ENCODE measurements at regions not wholly inside any gene's neighbourhood (a gene's known extent, or its start where the extent isn't known, plus 50 kb on each side); places are given as distances from the start of the nearest gene placed in this dataset.

GRCh38 chr1:55706397-55706796 lies 491.2 kb upstream of the USP24 start:
- 86 to 95% methylated on average over 1 of the region's 1 CpG for WGBS, 2 experiments (ENCODE audit: insufficient coverage in 1 of 2, insufficient read length in 1 of 2)

GRCh38 chr1:55703726-55704363 lies 488.7 kb upstream of the USP24 start:
- Histone ChIP-seq H3K4me3 (ENCODE audit: low read length) (no peak overlapping the region), H3K9ac (ENCODE audit: extremely low read depth, low read length, poor library complexity, severe bottlenecking) (no peak overlapping the region), H3K36me3 (ENCODE audit: control insufficient read depth, insufficient read depth, low read length) (no peaks in the 10 kb centered on the region), H3K27me3 (ENCODE audit: control insufficient read depth, insufficient read depth, low read length, poor library complexity, severe bottlenecking) (peaks cover 56% of the 10 kb centered on the region), H3K27ac (ENCODE audit: low read depth, low read length) (no peak overlapping the region), H3K4me1 (ENCODE audit: control insufficient read depth, insufficient read depth, low read length) (no peaks in the 10 kb centered on the region), H3K9me3 (ENCODE audit: control insufficient read depth, low read length) (peaks cover 12% of the 10 kb centered on the region)
- no peak for DNase-seq
- TF ChIP-seq, protein P1, sequence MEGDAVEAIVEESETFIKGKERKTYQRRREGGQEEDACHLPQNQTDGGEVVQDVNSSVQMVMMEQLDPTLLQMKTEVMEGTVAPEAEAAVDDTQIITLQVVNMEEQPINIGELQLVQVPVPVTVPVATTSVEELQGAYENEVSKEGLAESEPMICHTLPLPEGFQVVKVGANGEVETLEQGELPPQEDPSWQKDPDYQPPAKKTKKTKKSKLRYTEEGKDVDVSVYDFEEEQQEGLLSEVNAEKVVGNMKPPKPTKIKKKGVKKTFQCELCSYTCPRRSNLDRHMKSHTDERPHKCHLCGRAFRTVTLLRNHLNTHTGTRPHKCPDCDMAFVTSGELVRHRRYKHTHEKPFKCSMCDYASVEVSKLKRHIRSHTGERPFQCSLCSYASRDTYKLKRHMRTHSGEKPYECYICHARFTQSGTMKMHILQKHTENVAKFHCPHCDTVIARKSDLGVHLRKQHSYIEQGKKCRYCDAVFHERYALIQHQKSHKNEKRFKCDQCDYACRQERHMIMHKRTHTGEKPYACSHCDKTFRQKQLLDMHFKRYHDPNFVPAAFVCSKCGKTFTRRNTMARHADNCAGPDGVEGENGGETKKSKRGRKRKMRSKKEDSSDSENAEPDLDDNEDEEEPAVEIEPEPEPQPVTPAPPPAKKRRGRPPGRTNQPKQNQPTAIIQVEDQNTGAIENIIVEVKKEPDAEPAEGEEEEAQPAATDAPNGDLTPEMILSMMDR (conservative IDR thresholded peaks at IDR 0.05), result no peak
- Mint-ChIP-seq H3K4me3 (no peak overlapping the region), H3K27me3 (ENCODE audit: insufficient read depth) (peaks cover 15% of the 10 kb centered on the region), H3K27ac (no peak overlapping the region), H3K9me3 (no peaks in the 10 kb centered on the region), H3K36me3 (ENCODE audit: low read depth) (no peaks in the 10 kb centered on the region), H3K4me1 (peaks cover 28% of the 10 kb centered on the region)
- WGBS, 2 experiments (ENCODE audit: insufficient coverage in 1 of 2, insufficient read length in 1 of 2), result 91 to 96% methylated on average over 4 to 8 of the region's 8 CpGs

More at GRCh38 chr1:55706397-55706796, 491.2 kb upstream of the USP24 start:
- Mint-ChIP-seq H3K27ac (no peak overlapping the region), H3K27me3 (ENCODE audit: insufficient read depth) (peaks cover 7% of the 10 kb centered on the region), H3K4me1 (peaks cover 23% of the 10 kb centered on the region), H3K36me3 (ENCODE audit: low read depth) (no peaks in the 10 kb centered on the region), H3K4me3 (no peak overlapping the region), H3K9me3 (no peaks in the 10 kb centered on the region)
- DNase-seq, result no peak
- Histone ChIP-seq H3K9ac (ENCODE audit: extremely low read depth, low read length, poor library complexity, severe bottlenecking) (no peak overlapping the region), H3K36me3 (ENCODE audit: control insufficient read depth, insufficient read depth, low read length) (no peaks in the 10 kb centered on the region), H3K4me3 (ENCODE audit: low read length) (no peak overlapping the region), H3K4me1 (ENCODE audit: control insufficient read depth, insufficient read depth, low read length) (no peaks in the 10 kb centered on the region), H3K9me3 (ENCODE audit: control insufficient read depth, low read length) (peaks cover 6% of the 10 kb centered on the region), H3K27me3 (ENCODE audit: control insufficient read depth, insufficient read depth, low read length, poor library complexity, severe bottlenecking) (peaks cover 42% of the 10 kb centered on the region), H3K27ac (ENCODE audit: low read depth, low read length) (no peak overlapping the region)
- TF ChIP-seq, protein P1 (conservative IDR thresholded peaks at IDR 0.05), result no peak

DNA sequence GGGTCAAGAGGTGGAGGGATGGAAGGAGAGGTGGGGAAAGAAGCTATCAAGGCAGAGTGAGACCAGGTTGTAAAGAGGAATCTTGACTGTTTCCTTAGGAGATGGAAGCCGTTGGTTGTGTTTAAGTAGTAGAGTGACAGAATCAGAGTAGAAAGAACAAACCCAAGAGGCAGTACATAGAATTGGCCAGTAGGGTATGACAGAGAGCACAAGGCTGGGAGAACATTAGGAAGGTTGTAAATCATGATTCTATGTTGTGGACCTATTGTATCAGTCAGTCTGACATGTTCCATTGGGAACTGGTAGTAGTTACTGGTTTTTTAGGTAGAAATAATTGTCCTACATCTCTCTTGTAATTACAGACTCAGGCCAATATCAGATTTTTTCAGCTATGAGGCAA lies 486.9 kb upstream of the USP24 start:
- TF ChIP-seq, protein P1 (conservative IDR thresholded peaks at IDR 0.05), result peak; percentile 91
- 84 to 85% methylated on average over 1 of the region's 1 CpG for WGBS, 2 experiments (ENCODE audit: insufficient coverage in 1 of 2, insufficient read length in 1 of 2)
- Histone ChIP-seq H3K9ac (ENCODE audit: extremely low read depth, low read length, poor library complexity, severe bottlenecking) (no peak overlapping the region), H3K4me3 (ENCODE audit: low read length) (no peak overlapping the region), H3K36me3 (ENCODE audit: control insufficient read depth, insufficient read depth, low read length) (no peaks in the 10 kb centered on the region), H3K4me1 (ENCODE audit: control insufficient read depth, insufficient read depth, low read length) (no peaks in the 10 kb centered on the region), H3K27me3 (ENCODE audit: control insufficient read depth, insufficient read depth, low read length, poor library complexity, severe bottlenecking) (peaks cover 58% of the 10 kb centered on the region), H3K27ac (ENCODE audit: low read depth, low read length) (no peak overlapping the region), H3K9me3 (ENCODE audit: control insufficient read depth, low read length) (peaks cover 12% of the 10 kb centered on the region)
- peak; percentile 66 for DNase-seq
- Mint-ChIP-seq H3K4me1 (peaks cover 29% of the 10 kb centered on the region), H3K27ac (no peak overlapping the region), H3K9me3 (no peaks in the 10 kb centered on the region), H3K36me3 (ENCODE audit: low read depth) (no peaks in the 10 kb centered on the region), H3K4me3 (no peak overlapping the region), H3K27me3 (ENCODE audit: insufficient read depth) (peaks cover 18% of the 10 kb centered on the region)

All from endodermal cell (in vitro differentiated cells).